Keratinocyte (primary cell): ENCODE measurements at regions not wholly inside any gene's neighbourhood (a gene's known extent, or its start where the extent isn't known, plus 50 kb on each side); places are given as distances from the start of the nearest gene placed in this dataset.

ENCODE experiments used
- EZH2 ChIP-seq: IDR thresholded peaks from one replicate; pipeline ENCODE4 v1.6.1; 2012; ENCODE audit warnings: inconsistent platforms, mild to moderate bottlenecking, low read length, moderate library complexity
- TF ChIP-seq, protein P1 (sequence below), 3 experiments: IDR thresholded peaks in 1 of 3; conservative IDR thresholded peaks in 1 of 3; optimal IDR thresholded peaks in 1 of 3; 2 replicates in 2 of 3; 3 replicates in 1 of 3; pipeline versions ENCODE3 to v1.5.1; 2011; ENCODE audit warnings: low read length in 3 of 3, mild to moderate bottlenecking in 3 of 3, moderate library complexity in 2 of 3, control low read depth in 1 of 3, inconsistent platforms in 1 of 3; ENCODE audit not compliant: insufficient read depth in 2 of 3; ENCODE audit errors: extremely low read depth in 1 of 3

DNA sequence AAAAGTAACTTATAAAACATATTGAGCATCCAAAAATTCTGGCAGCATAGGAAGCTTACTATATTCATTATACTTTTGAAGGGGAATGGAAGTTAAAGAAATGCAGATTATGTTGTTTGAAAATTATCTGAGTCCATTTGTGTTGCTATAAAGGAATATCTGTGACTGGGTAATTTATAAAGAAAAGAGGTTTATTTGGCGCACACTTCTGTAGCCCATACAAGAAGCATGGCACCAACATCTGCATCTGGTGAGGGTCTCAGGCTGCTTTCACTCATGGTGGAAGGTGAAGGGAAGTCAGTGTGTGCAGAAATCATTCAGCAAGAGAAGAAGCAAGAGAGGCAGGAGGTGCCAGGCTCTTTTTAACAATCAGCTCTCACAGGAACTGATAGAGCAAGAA, 55.5 kb upstream of the BACH1 start:
- TF ChIP-seq, protein P1, sequence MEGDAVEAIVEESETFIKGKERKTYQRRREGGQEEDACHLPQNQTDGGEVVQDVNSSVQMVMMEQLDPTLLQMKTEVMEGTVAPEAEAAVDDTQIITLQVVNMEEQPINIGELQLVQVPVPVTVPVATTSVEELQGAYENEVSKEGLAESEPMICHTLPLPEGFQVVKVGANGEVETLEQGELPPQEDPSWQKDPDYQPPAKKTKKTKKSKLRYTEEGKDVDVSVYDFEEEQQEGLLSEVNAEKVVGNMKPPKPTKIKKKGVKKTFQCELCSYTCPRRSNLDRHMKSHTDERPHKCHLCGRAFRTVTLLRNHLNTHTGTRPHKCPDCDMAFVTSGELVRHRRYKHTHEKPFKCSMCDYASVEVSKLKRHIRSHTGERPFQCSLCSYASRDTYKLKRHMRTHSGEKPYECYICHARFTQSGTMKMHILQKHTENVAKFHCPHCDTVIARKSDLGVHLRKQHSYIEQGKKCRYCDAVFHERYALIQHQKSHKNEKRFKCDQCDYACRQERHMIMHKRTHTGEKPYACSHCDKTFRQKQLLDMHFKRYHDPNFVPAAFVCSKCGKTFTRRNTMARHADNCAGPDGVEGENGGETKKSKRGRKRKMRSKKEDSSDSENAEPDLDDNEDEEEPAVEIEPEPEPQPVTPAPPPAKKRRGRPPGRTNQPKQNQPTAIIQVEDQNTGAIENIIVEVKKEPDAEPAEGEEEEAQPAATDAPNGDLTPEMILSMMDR (optimal IDR thresholded peaks at IDR 0.05 in 1 of 3, IDR thresholded peaks at IDR 0.05 in 1 of 3, conservative IDR thresholded peaks at IDR 0.05 in 1 of 3; ENCODE audit: extremely low read depth in 1 of 3, insufficient read depth in 2 of 3, low read length in 3 of 3), result no peak
- TF ChIP-seq EZH2, result no peak
